HCT116 (cell line): ENCODE measurements at regions not wholly inside any gene's neighbourhood (a gene's known extent, or its start where the extent isn't known, plus 50 kb on each side); places are given as distances from the start of the nearest gene placed in this dataset.

Experiments used
- ATF3 ChIP-seq: IDR thresholded peaks from 2 replicates; pipeline ENCODE4 v1.6.1; 2012
- CTCF ChIP-seq, 3 experiments: fragments of 200-600 bp in 1 of 3; sonication (generic) in 1 of 3; IDR thresholded peaks in 2 of 3; conservative IDR thresholded peaks in 1 of 3; 2 replicates each; pipeline ENCODE4 v1.5.1; 2012 to 2017; ENCODE audit warnings: low read depth in 2 of 3, low read length in 2 of 3, antibody characterized with exemption in 1 of 3, borderline replicate concordance in 1 of 3, control low read depth in 1 of 3, mild to moderate bottlenecking in 1 of 3, mixed read lengths in 1 of 3, mixed run types in 1 of 3, moderate library complexity in 1 of 3; ENCODE audit not compliant: insufficient read depth in 1 of 3
- EZH2phosphoT487 ChIP-seq: fragments of 200-600 bp; IDR thresholded peaks from 2 replicates; pipeline ENCODE4 v1.6.1; 2018; ENCODE audit warnings: antibody characterized with exemption, borderline replicate concordance
- JUND ChIP-seq: IDR thresholded peaks from 2 replicates; pipeline ENCODE4 v1.6.1; 2012
- RAD21 ChIP-seq: IDR thresholded peaks from 2 replicates; pipeline ENCODE4 v1.6.1; 2012; ENCODE audit warnings: low read depth, mild to moderate bottlenecking
- YY1 ChIP-seq: IDR thresholded peaks from 2 replicates; pipeline ENCODE4 v1.6.1; 2011; ENCODE audit warnings: low read length, low read depth, moderate library complexity, mild to moderate bottlenecking; ENCODE audit not compliant: insufficient replicate concordance; ENCODE audit errors: extremely low read depth

- TF ChIP-seq CTCF (IDR thresholded peaks at IDR 0.05 in 2 of 3, conservative IDR thresholded peaks at IDR 0.05 in 1 of 3; ENCODE audit: borderline replicate concordance in 1 of 3, insufficient read depth in 1 of 3, low read depth in 2 of 3, low read length in 2 of 3) (no peak), EZH2phosphoT487 (no peak), JUND (no peak), YY1 (no peak), RAD21 (no peak), ATF3 (no peak)
Observed at GRCh38 chr18:53795061-53795460, 429.4 kb downstream of the MBD2 start.
